Activated naive CD8-positive, alpha-beta T cell treated with anti-CD3 and anti-CD28 coated beads, Interleukin-2, amount 50 U/mL, for 24 hours (primary cell): ENCODE measurements at regions not wholly inside any gene's neighbourhood (a gene's known extent, or its start where the extent isn't known, plus 50 kb on each side); places are given as distances from the start of the nearest gene placed in this dataset.

Source experiments
- ATAC-seq: fragments of 150-1000 bp; cut with Tn5 transposase; one replicate; pipeline ENCODE4 v1.10.0; 2021
- DNase-seq: peaks from one replicate; pipeline ENCODE4 v3.0.0; 2021
- H3K27ac Mint-ChIP-seq: one replicate; pipeline ENCODE4 v1.8.0; 2021; ENCODE audit warnings: mild to moderate bottlenecking, mixed read lengths
- H3K27me3 Mint-ChIP-seq: one replicate; pipeline ENCODE4 v1.8.0; 2021; ENCODE audit warnings: mixed read lengths
- H3K36me3 Mint-ChIP-seq: one replicate; pipeline ENCODE4 v1.8.0; 2021; ENCODE audit warnings: low read depth, mixed read lengths
- H3K4me1 Mint-ChIP-seq: one replicate; pipeline ENCODE4 v1.8.0; 2021; ENCODE audit warnings: mixed read lengths
- H3K4me3 Mint-ChIP-seq: one replicate; pipeline ENCODE4 v1.8.0; 2021; ENCODE audit warnings: mild to moderate bottlenecking, moderate library complexity, mixed read lengths
- H3K9me3 Mint-ChIP-seq: one replicate; pipeline ENCODE4 v1.8.0; 2021; ENCODE audit warnings: mixed read lengths

DNA sequence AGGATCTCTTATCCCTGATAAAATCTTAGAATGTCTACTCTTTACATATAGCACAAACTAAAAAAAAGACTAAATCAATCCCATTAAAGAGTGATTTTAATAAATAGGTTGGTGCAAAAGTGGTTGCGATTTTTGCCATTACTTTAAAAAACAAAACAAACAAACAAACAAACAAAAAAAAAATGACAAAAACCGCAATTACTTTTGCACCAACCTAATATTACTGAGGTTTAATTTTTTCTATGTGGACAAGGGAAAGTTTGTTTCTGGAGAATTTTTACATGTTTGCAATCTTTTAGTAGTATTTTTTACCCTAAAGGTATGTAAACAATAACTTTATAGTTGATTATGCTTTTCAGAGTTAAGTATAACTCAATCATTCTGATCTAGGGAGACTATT is 119.7 kb upstream of the ADAMTS5 start:
- no peaks in the 10 kb centered on the region for H3K27me3 Mint-ChIP-seq
- ATAC-seq (no peak), DNase-seq (no peak)
- H3K36me3 Mint-ChIP-seq, result no peaks in the 10 kb centered on the region
- no peak overlapping the region for H3K27ac Mint-ChIP-seq
- H3K4me1 Mint-ChIP-seq, result no peaks in the 10 kb centered on the region
- peaks cover 3% of the 10 kb centered on the region for H3K9me3 Mint-ChIP-seq
- no peak overlapping the region for H3K4me3 Mint-ChIP-seq

DNA sequence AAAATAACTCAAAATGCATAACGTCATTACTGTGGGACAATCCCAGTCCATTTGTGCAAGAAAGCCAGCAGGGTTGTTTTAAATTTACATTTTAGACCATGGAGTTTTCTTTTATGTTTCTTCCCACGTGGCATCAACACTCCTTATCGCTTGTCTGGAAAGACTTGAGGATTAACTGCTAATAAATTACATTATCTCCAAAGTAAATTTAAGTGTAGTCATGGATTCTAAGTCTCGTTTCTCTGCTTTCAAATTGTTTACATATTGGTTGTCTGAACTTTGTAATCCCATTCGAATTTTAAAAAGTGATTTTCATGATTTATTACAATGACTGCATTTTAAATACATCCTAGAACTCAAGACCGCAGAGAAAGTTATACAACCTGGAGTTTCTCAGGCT is 119.3 kb upstream of the ADAMTS5 start:
- ATAC-seq (no peak), DNase-seq (no peak)
- Mint-ChIP-seq H3K27me3 (no peaks in the 10 kb centered on the region), H3K36me3 (no peaks in the 10 kb centered on the region), H3K9me3 (peaks cover 3% of the 10 kb centered on the region), H3K4me1 (no peaks in the 10 kb centered on the region), H3K27ac (no peak overlapping the region), H3K4me3 (no peak overlapping the region)

DNA sequence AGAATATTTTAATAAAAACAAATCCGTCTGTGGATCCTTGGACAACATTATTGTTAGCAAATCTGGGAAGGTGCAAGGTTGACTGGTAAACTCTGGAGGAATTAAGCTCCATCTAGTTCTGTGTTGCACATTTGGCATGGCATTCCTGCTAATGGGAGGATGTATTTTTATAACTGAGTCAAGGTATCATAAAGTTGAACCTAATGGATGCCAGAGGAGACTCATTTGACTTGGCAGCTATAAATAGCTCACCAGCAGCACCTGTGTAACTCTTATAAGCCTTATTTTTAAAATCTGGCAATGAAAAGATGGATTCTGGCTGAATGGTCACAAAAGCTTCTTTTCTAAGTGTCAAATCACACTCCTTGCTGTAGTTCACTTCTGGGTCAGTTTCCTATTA is 118.5 kb upstream of the ADAMTS5 start:
- Mint-ChIP-seq H3K4me1 (no peaks in the 10 kb centered on the region), H3K36me3 (no peaks in the 10 kb centered on the region), H3K27me3 (no peaks in the 10 kb centered on the region), H3K9me3 (peaks cover 3% of the 10 kb centered on the region), H3K27ac (no peak overlapping the region), H3K4me3 (no peak overlapping the region)
- ATAC-seq (no peak), DNase-seq (no peak)

DNA sequence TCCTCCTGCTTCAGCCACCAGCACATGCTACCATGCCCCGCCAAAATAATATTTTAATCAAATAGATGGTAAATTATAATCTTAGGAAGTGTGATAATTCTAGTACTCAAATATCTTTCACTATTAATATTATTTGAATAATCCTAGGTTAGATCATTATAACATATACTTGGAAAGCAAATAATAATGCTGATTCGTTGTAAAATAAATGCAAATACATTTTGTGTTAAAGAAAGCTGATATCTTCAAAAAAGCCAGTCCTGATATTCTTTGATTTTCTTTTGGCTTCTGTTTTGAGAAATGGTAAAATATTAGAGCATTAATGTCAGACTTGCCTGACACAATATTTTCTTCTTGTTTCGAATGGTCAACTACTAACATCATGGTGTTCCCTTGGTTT is 116.3 kb upstream of the ADAMTS5 start:
- ATAC-seq (no peak), DNase-seq (no peak)
- H3K4me3 Mint-ChIP-seq, result no peak overlapping the region
- no peaks in the 10 kb centered on the region for H3K4me1 Mint-ChIP-seq
- no peak overlapping the region for H3K27ac Mint-ChIP-seq
- no peaks in the 10 kb centered on the region for H3K36me3 Mint-ChIP-seq
- H3K9me3 Mint-ChIP-seq, result no peaks in the 10 kb centered on the region
- H3K27me3 Mint-ChIP-seq, result no peaks in the 10 kb centered on the region

DNA sequence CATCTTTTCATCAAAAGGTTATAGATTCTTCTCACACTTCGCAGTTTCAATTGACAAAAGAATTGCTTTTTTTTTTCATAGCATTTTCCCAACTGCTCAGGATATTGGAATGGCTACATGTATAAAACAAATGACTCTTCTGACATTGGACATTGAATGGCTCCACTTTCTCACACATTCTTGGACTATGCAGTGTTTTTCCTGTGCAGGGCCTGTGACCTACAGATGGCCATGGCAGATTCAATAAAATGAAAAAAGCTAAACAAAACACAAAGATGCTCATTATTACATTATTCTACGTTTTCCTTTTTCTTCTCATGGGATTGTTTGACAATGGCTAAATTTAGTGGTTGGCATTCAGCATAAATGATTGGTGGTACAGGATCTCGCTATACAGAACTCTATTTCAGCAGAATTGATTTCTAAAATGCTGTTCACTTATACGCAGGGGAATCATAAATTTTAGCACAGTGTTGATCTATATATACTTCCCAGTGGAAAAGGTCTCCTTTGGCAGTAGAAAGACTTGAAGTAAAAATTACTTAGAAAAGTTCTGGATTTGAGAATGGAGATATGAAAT is 115.6 kb upstream of the ADAMTS5 start:
- no peaks in the 10 kb centered on the region for H3K4me1 Mint-ChIP-seq
- H3K36me3 Mint-ChIP-seq, result no peaks in the 10 kb centered on the region
- no peak for ATAC-seq
- no peak overlapping the region for H3K4me3 Mint-ChIP-seq
- no peaks in the 10 kb centered on the region for H3K27me3 Mint-ChIP-seq
- no peak for DNase-seq
- H3K9me3 Mint-ChIP-seq, result no peaks in the 10 kb centered on the region
- H3K27ac Mint-ChIP-seq, result no peak overlapping the region

DNA sequence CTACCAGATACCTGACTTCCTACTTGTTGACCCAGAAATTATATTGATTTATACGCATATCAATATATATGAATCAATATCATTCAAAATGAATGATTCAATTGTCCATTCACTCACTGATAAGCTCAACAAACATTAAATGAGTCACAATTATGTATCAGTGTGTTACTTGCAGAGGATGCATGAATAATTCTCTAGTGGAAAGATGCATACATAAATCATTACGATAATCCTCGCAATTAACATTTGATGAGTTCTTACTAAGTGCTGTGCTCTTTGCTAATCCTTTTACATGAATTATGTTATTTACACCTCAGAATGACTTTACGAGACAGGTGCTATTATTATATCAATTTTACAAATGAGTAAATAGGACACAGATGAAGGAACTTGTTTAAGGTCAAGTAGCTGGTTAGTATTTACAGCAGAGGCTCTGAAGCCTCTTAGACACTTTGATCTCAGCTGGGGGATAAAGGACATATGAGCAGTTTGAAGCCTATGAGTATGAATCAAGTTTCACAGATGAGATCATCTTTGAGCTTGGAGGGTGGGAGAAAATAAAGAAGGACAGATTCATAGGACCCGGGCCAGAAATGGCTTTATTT is 112.8 kb upstream of the ADAMTS5 start:
- no peak overlapping the region for H3K27ac Mint-ChIP-seq
- DNase-seq, result no peak

DNA sequence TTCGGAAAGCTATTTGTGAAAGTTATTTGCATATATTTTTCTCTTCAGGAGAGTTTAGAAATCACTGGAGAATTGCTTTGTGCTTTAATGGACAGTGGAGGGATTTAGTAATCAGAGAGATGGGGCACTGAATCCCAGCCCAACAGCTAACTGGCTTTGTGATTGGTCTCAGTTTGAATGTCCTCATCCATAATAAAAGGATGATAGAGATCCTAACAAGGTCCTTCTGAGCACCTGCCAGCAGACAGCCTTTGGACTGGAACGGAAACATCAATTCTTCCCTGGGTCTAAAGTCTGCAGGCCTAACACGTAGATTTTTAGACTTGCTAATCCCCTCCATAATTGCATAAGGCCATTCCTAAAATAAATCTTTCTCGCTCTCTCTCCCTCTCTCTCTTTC is 112.0 kb upstream of the ADAMTS5 start:
- no peaks in the 10 kb centered on the region for H3K4me1 Mint-ChIP-seq
- H3K4me3 Mint-ChIP-seq, result no peak overlapping the region
- no peaks in the 10 kb centered on the region for H3K36me3 Mint-ChIP-seq
- H3K27me3 Mint-ChIP-seq, result no peaks in the 10 kb centered on the region
- H3K9me3 Mint-ChIP-seq, result no peaks in the 10 kb centered on the region
- ATAC-seq, result no peak
- DNase-seq, result no peak
- no peak overlapping the region for H3K27ac Mint-ChIP-seq

More for the DNA sequence above, 112.8 kb upstream of the ADAMTS5 start:
- Mint-ChIP-seq H3K4me3 (no peak overlapping the region), H3K4me1 (no peaks in the 10 kb centered on the region), H3K27me3 (no peaks in the 10 kb centered on the region), H3K36me3 (no peaks in the 10 kb centered on the region), H3K9me3 (no peaks in the 10 kb centered on the region)
- ATAC-seq, result no peak

DNA sequence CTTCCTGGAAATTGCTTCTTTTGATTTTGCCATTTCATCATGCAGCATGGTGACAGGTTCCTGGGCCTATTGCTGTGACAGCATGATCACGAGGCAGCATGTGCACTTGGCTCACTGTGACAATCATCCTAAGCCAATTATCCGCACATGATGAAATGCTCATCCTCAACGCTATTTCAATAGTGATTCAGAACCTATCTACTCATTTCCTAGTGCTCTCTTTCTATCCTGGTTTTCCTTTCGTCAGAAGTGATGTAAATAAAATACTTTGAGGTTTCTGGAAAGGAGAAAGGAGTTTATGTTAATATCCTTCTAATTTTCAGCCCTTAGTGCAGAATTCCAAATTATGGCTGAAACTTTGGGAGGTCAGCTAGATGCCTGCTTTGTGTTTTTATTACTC is 110.6 kb upstream of the ADAMTS5 start:
- no peaks in the 10 kb centered on the region for H3K36me3 Mint-ChIP-seq
- DNase-seq, result no peak
- no peak overlapping the region for H3K27ac Mint-ChIP-seq
- no peaks in the 10 kb centered on the region for H3K27me3 Mint-ChIP-seq
- no peaks in the 10 kb centered on the region for H3K4me1 Mint-ChIP-seq
- ATAC-seq, result no peak
- H3K4me3 Mint-ChIP-seq, result no peak overlapping the region
- no peaks in the 10 kb centered on the region for H3K9me3 Mint-ChIP-seq

DNA sequence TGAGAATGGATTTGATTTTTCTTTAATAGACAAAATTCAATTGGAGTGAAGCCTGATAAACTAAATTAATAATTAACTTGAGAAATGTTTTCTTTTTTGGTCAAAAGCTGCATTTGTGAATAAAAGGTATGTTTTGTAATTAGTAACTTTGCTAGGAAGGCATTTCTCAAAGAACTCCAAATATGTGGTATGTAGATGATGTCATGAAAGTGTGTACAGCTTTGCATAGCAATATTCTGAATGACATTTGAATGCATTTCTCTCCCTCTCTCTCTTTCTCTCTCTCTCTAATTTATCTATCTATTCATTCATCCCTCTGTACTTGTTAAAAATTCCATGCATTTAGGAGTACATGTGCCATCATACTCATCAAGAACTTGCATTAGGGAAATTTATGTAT is 109.1 kb upstream of the ADAMTS5 start:
- H3K36me3 Mint-ChIP-seq, result no peaks in the 10 kb centered on the region
- DNase-seq, result no peak
- ATAC-seq, result no peak
- no peaks in the 10 kb centered on the region for H3K4me1 Mint-ChIP-seq
- H3K9me3 Mint-ChIP-seq, result no peaks in the 10 kb centered on the region
- no peaks in the 10 kb centered on the region for H3K27me3 Mint-ChIP-seq
- H3K27ac Mint-ChIP-seq, result no peak overlapping the region
- H3K4me3 Mint-ChIP-seq, result no peak overlapping the region

DNA sequence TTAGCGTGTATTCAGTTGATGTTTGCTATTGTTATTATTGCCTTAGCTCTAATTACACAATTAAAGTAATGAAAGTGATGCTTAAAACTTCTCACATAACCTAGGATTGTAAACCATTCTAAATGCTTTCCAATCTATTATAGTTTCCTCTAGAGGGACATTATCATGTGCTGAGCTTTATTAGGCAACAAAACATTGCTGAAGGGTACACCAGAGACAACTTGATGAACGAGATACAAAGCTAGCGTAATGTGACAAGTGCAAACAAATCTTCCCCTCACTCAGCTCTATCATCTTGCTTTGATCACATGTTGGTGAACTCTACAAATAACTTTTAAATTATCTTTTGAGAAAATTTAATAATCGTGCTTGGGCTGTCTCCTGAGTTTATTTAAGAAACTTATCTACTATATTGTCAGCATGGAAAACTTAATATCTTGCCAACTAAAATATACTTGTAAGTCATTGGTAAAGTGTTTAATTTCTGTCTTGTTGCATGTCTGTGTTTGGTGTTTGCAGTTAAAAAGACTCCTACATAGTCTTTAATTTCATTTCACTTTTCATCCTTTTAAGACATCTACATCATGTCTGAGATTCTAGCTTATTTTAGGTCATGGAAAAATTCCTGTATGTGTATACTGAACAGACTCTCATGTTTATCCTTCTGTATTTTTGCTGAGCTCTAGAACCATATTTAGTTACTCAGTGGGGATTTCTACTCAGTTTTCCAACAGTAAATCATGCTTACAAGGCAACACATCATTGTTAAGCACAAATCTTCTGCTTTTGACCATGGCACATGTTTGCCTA is 104.2 kb upstream of the ADAMTS5 start:
- Mint-ChIP-seq H3K27ac (no peak overlapping the region), H3K27me3 (no peaks in the 10 kb centered on the region), H3K4me1 (no peaks in the 10 kb centered on the region), H3K36me3 (no peaks in the 10 kb centered on the region), H3K4me3 (no peak overlapping the region), H3K9me3 (peaks cover 8% of the 10 kb centered on the region)
- no peak for DNase-seq
- ATAC-seq, result no peak

DNA sequence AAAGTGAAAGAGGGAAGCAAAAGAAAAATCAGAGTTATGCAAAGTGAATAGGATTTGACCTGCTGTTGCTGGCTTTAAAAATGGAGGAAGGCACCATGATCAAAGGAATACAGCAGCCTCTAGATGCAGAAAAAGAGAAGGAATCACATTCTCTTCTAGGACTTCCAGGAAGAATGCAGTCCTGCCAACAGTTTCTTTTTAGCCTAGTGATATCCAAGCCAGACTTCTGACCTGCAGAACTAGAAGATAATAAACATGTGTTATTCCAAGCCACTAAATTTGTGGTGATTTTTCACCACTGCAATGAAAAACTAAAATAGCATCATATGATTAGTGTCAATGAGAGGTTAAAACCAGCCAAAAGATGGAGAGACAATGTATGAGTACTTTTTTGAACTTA is 101.9 kb upstream of the ADAMTS5 start:
- DNase-seq, result no peak
- Mint-ChIP-seq H3K36me3 (no peaks in the 10 kb centered on the region), H3K4me3 (no peak overlapping the region), H3K9me3 (peaks cover 15% of the 10 kb centered on the region), H3K27ac (no peak overlapping the region), H3K27me3 (no peaks in the 10 kb centered on the region), H3K4me1 (no peaks in the 10 kb centered on the region)
- ATAC-seq, result no peak

DNA sequence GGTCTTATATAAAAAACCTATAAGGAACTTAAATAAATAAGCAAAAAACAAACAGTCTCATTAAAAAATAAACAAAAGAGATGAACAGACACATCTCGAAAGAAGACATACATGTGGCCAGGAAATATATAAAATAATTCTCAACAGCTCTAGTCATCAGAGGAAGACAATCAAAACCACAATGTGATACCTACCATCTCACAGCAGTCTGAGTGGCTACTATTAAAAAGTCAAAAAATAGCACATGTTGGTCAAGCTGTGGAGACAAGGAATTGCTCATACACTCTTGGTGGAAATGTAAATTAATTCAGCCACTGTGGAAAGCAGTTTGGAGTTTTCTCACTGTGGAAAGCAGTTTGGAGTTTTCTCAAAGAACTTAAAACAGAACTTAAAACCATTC is 100.3 kb upstream of the ADAMTS5 start:
- H3K36me3 Mint-ChIP-seq, result no peaks in the 10 kb centered on the region
- H3K27me3 Mint-ChIP-seq, result no peaks in the 10 kb centered on the region
- H3K4me1 Mint-ChIP-seq, result no peaks in the 10 kb centered on the region
- H3K9me3 Mint-ChIP-seq, result peaks cover 15% of the 10 kb centered on the region
- no peak overlapping the region for H3K4me3 Mint-ChIP-seq
- ATAC-seq, result no peak
- H3K27ac Mint-ChIP-seq, result no peak overlapping the region
- DNase-seq, result no peak

DNA sequence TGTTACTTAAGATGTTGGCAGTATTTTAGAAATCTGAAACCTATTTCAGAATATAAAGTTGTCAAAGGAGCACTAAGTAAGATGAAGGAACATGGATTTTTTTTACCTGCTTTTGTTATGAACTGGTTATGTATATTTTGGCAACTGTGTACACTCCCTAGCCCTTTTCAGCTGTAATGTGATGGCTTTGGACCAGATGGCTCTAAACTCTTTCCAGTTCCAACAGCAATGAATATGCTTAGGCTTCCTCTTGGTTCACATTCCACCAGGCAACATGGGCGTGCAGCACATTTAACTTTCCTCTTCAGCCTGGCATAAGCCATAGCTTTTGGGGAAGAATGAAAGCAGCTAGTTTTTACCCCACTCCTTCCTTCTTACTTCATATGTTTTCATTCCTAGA is 95.6 kb upstream of the ADAMTS5 start:
- ATAC-seq (no peak), DNase-seq (no peak)
- H3K27ac Mint-ChIP-seq, result no peak overlapping the region
- no peaks in the 10 kb centered on the region for H3K36me3 Mint-ChIP-seq
- no peaks in the 10 kb centered on the region for H3K4me1 Mint-ChIP-seq
- no peak overlapping the region for H3K4me3 Mint-ChIP-seq
- peaks cover 10% of the 10 kb centered on the region for H3K9me3 Mint-ChIP-seq
- no peaks in the 10 kb centered on the region for H3K27me3 Mint-ChIP-seq

DNA sequence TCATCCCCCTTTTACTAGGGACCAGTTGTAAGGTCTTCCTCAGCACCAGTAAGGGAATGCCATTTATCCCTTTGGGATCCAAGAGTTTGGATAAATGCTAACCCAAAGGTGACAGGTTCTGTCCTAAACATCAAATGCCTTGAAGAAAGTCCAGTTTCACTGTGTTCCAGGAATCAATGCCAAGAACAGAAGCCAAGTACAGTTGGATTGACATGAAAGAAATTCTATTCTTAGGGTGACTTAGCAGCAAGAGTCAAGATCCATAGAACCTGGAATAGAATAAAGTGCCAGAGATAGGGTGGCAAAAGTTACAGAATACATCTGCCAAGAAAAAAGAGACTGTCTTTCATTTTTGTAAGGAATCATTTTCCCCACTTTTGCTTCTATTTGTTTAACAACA is 94.9 kb upstream of the ADAMTS5 start:
- Mint-ChIP-seq H3K27me3 (no peaks in the 10 kb centered on the region), H3K27ac (no peak overlapping the region), H3K4me1 (no peaks in the 10 kb centered on the region), H3K36me3 (no peaks in the 10 kb centered on the region), H3K9me3 (peaks cover 10% of the 10 kb centered on the region), H3K4me3 (no peak overlapping the region)
- ATAC-seq (no peak), DNase-seq (no peak)

DNA sequence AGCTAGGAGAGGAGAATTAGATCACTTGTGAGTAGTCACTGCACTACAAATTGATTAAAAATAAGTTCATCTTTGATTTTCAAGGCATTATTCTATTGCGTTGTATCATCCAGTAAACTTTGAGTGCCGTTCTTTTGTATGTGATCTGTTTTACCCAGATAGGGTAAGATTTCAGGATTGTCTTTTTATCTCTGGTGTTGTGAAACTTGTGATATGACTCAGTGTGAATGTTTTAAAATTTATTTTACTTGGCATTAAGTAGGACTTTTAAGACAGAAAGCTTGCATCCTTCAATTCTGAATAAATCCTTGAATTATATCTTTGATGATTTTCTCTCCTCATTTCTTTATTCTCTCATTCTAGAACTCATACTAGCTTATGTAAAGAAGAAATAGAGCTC is 93.3 kb upstream of the ADAMTS5 start:
- ATAC-seq, result no peak
- Mint-ChIP-seq H3K9me3 (peaks cover 10% of the 10 kb centered on the region), H3K4me3 (no peak overlapping the region), H3K27ac (no peak overlapping the region), H3K4me1 (no peaks in the 10 kb centered on the region), H3K36me3 (no peaks in the 10 kb centered on the region), H3K27me3 (no peaks in the 10 kb centered on the region)
- no peak for DNase-seq
